H9 (cell line): ENCODE measurements at regions not wholly inside any gene's neighbourhood (a gene's known extent, or its start where the extent isn't known, plus 50 kb on each side); places are given as distances from the start of the nearest gene placed in this dataset.

ENCODE experiments used
- DNase-seq: peaks from one replicate; pipeline ENCODE4 v3.0.0-alpha.2; 2017
- H2AFZ ChIP-seq: one replicate; pipeline ENCODE4 v1.6.1; 2013; ENCODE audit warnings: mild to moderate bottlenecking, low read length, control low read depth, moderate library complexity
- H2AK5ac ChIP-seq: 2 replicates; pipeline ENCODE4 v1.6.1; 2013; ENCODE audit warnings: low read length, control low read depth, mixed read lengths; ENCODE audit not compliant: insufficient read length
- H2BK120ac ChIP-seq: one replicate; pipeline ENCODE4 v1.6.1; 2013; ENCODE audit warnings: low read depth, mild to moderate bottlenecking, low read length, control low read depth, inconsistent platforms; ENCODE audit not compliant: poor library complexity, severe bottlenecking
- H2BK12ac ChIP-seq: 2 replicates; pipeline ENCODE4 v1.6.1; 2013; ENCODE audit warnings: low read length, control low read depth, mixed read lengths, low read depth; ENCODE audit not compliant: insufficient read length
- H2BK15ac ChIP-seq: 2 replicates; pipeline ENCODE4 v1.6.1; 2013; ENCODE audit warnings: low read depth, low read length, control low read depth
- H2BK20ac ChIP-seq: one replicate; pipeline ENCODE4 v1.6.1; 2013; ENCODE audit warnings: low read depth, mild to moderate bottlenecking, low read length, control low read depth, inconsistent platforms; ENCODE audit not compliant: poor library complexity, severe bottlenecking
- H2BK5ac ChIP-seq: 2 replicates; pipeline ENCODE4 v1.6.1; 2013; ENCODE audit warnings: low read length, control low read depth, mixed read lengths; ENCODE audit not compliant: insufficient read length
- H3K14ac ChIP-seq: 2 replicates; pipeline ENCODE4 v1.6.1; 2013; ENCODE audit warnings: low read length, control low read depth; ENCODE audit not compliant: insufficient read depth
- H3K18ac ChIP-seq: 2 replicates; pipeline ENCODE4 v1.6.1; 2013; ENCODE audit warnings: low read depth, mild to moderate bottlenecking, mixed read lengths, low read length, control low read depth; ENCODE audit not compliant: insufficient read length
- H3K23ac ChIP-seq: 2 replicates; pipeline ENCODE4 v1.6.1; 2013; ENCODE audit warnings: low read length, control low read depth, mixed read lengths, low read depth; ENCODE audit not compliant: insufficient read length
- H3K23me2 ChIP-seq: 2 replicates; pipeline ENCODE4 v1.6.1; 2013; ENCODE audit warnings: low read depth, mild to moderate bottlenecking, mixed read lengths, low read length, control low read depth; ENCODE audit not compliant: insufficient read length, poor library complexity, severe bottlenecking
- H3K27ac ChIP-seq: 2 replicates; pipeline ENCODE4 v1.5.1; 2013; ENCODE audit warnings: low read length, control low read depth, mixed read lengths, low read depth; ENCODE audit not compliant: insufficient read length
- H3K27me3 ChIP-seq: 2 replicates; pipeline ENCODE4 v1.6.1; 2013; ENCODE audit warnings: low read length, control low read depth, inconsistent platforms; ENCODE audit not compliant: insufficient read depth
- H3K4ac ChIP-seq: 2 replicates; pipeline ENCODE4 v1.6.1; 2013; ENCODE audit warnings: low read depth, mild to moderate bottlenecking, control low read depth, inconsistent platforms, low read length, moderate library complexity
- H3K4me1 ChIP-seq: 2 replicates; pipeline ENCODE4 v1.6.1; 2013; ENCODE audit warnings: low read length, control low read depth, inconsistent platforms; ENCODE audit not compliant: insufficient read depth
- H3K4me2 ChIP-seq: 2 replicates; pipeline ENCODE4 v1.6.1; 2013; ENCODE audit warnings: low read length, control low read depth, mixed read lengths; ENCODE audit not compliant: insufficient read length, insufficient read depth
- H3K56ac ChIP-seq: 2 replicates; pipeline ENCODE4 v1.6.1; 2013; ENCODE audit warnings: low read depth, mild to moderate bottlenecking, mixed read lengths, low read length, control low read depth; ENCODE audit not compliant: insufficient read length
- H3K79me1 ChIP-seq: 2 replicates; pipeline ENCODE4 v1.6.1; 2013; ENCODE audit warnings: low read depth, mild to moderate bottlenecking, moderate library complexity, low read length, control low read depth, inconsistent platforms; ENCODE audit not compliant: insufficient read depth, poor library complexity, severe bottlenecking
- H3K79me2 ChIP-seq: 2 replicates; pipeline ENCODE4 v1.6.1; 2013; ENCODE audit warnings: low read length, control low read depth, inconsistent platforms; ENCODE audit not compliant: insufficient read depth
- H3K9ac ChIP-seq: 2 replicates; pipeline ENCODE4 v1.6.1; 2013; ENCODE audit warnings: low read length, control low read depth, mixed read lengths; ENCODE audit not compliant: insufficient read length; ENCODE audit errors: extremely low read depth
- H3K9me3 ChIP-seq: one replicate; pipeline ENCODE4 v1.6.1; 2013; ENCODE audit warnings: low read depth, low read length, inconsistent platforms; ENCODE audit not compliant: control insufficient read depth
- H3T11ph ChIP-seq: one replicate; pipeline ENCODE4 v1.6.1; 2013; ENCODE audit warnings: mild to moderate bottlenecking, low read length, control low read depth, inconsistent platforms
- H4K20me1 ChIP-seq: one replicate; pipeline ENCODE4 v1.6.1; 2013; ENCODE audit not compliant: control insufficient read depth, insufficient read length, insufficient read depth
- H4K5ac ChIP-seq: 2 replicates; pipeline ENCODE4 v1.6.1; 2013; ENCODE audit warnings: low read depth, mild to moderate bottlenecking, mixed read lengths, low read length, control low read depth; ENCODE audit not compliant: insufficient read length
- H4K8ac ChIP-seq: replicated peaks from 2 replicates; pipeline ENCODE4 v1.6.1; 2013; ENCODE audit warnings: low read length, control low read depth, mixed read lengths, low read depth; ENCODE audit not compliant: insufficient read length
- H4K91ac ChIP-seq: 2 replicates; pipeline ENCODE4 v1.6.1; 2013; ENCODE audit warnings: low read depth, mild to moderate bottlenecking, moderate library complexity, mixed read lengths, low read length, control low read depth; ENCODE audit not compliant: insufficient read length
- H3K27ac Mint-ChIP-seq, 3 experiments: 2 replicates in 2 of 3; 3 replicates in 1 of 3; pipeline ENCODE4 v1.8.0; 2020 to 2021; ENCODE audit warnings: mixed read lengths in 3 of 3, mild to moderate bottlenecking in 1 of 3, moderate library complexity in 1 of 3
- H3K27me3 Mint-ChIP-seq: 2 replicates; pipeline ENCODE4 v1.8.0; 2021; ENCODE audit warnings: low read depth, mild to moderate bottlenecking, moderate library complexity, mixed read lengths
- H3K36me3 Mint-ChIP-seq, 3 experiments: 2 replicates in 2 of 3; 3 replicates in 1 of 3; pipeline ENCODE4 v1.8.0; 2020 to 2021; ENCODE audit warnings: low read depth in 3 of 3, mixed read lengths in 3 of 3; ENCODE audit not compliant: insufficient read depth in 1 of 3
- H3K4me1 Mint-ChIP-seq, 2 experiments: 2 replicates each; pipeline ENCODE4 v1.8.0; 2020; ENCODE audit warnings: mixed read lengths in 2 of 2
- H3K4me3 Mint-ChIP-seq, 2 experiments: 2 replicates in 1 of 2; 3 replicates in 1 of 2; pipeline ENCODE4 v1.8.0; 2020 to 2021; ENCODE audit warnings: mild to moderate bottlenecking in 2 of 2, mixed read lengths in 2 of 2, moderate library complexity in 1 of 2
- H3K9me3 Mint-ChIP-seq, 2 experiments: 2 replicates in 1 of 2; 3 replicates in 1 of 2; pipeline ENCODE4 v1.8.0; 2020; ENCODE audit warnings: mild to moderate bottlenecking in 2 of 2, mixed read lengths in 2 of 2, moderate library complexity in 1 of 2
- CTCF ChIP-seq: fragments of 200-600 bp; sonication (generic); conservative IDR thresholded peaks from 3 replicates; pipeline ENCODE4 v1.8.0; 2021; ENCODE audit warnings: antibody characterized with exemption, mild to moderate bottlenecking
- WGBS: extraction: QIAGEN DNeasy Blood & Tissue Kit; methylation state at CpG from one replicate; pipeline ENCODE4 v1.1.7; 2013; ENCODE audit warnings: missing lambda C conversion rate, low lambda C conversion rate, mixed read lengths; ENCODE audit not compliant: insufficient read length; ENCODE audit errors: extremely low coverage; 5-methylcytosine and 5-hydroxymethylcytosine counted together

- Histone ChIP-seq H3K27ac (no peak overlapping the region), H3K4ac (no peak overlapping the region), H3T11ph (no peak overlapping the region), H2BK12ac (no peak overlapping the region), H3K4me2 (no peak overlapping the region), H4K91ac (no peak overlapping the region), H3K23me2 (no peaks in the 10 kb centered on the region), H2BK15ac (no peak overlapping the region), H2AK5ac (no peak overlapping the region), H2BK120ac (no peak overlapping the region), H3K56ac (no peak overlapping the region), H2BK20ac (no peak overlapping the region), H3K9ac (no peak overlapping the region), H2BK5ac (no peak overlapping the region), H3K79me2 (no peaks in the 10 kb centered on the region), H3K79me1 (no peaks in the 10 kb centered on the region), H4K8ac (no peak overlapping the region), H4K5ac (no peak overlapping the region), H3K14ac (no peak overlapping the region), H4K20me1 (no peaks in the 10 kb centered on the region), H3K18ac (no peak overlapping the region), H3K4me1 (no peaks in the 10 kb centered on the region), H2AFZ (no peak overlapping the region), H3K27me3 (no peaks in the 10 kb centered on the region; the same call in 1 of the 2 replicates), H3K23ac (no peak overlapping the region), H3K9me3 (no peaks in the 10 kb centered on the region)
- no peak overlapping the region for H3K4me3 Mint-ChIP-seq
- no peak overlapping the region for H3K27ac Mint-ChIP-seq
- peaks cover 3 to 4% of the 10 kb centered on the region in 2 experiments; a peak in 3 of 5 replicates for H3K9me3 Mint-ChIP-seq
- no peak for TF ChIP-seq CTCF
- peaks cover 0 to 2% of the 10 kb centered on the region in 2 experiments; a peak in 1 of 4 replicates for H3K4me1 Mint-ChIP-seq
- no peak for DNase-seq
- no peaks in the 10 kb centered on the region; a peak in 1 of 7 replicates for H3K36me3 Mint-ChIP-seq
- H3K27me3 Mint-ChIP-seq, result peaks cover 55% of the 10 kb centered on the region
- WGBS, result 100% methylated on average over 1 of the region's 1 CpG
These were observed 207.0 kb upstream of the CDH4 start for GRCh38 chr20:61045091-61045490.
